CD4-positive, alpha-beta T cell (primary cell): ENCODE measurements at regions not wholly inside any gene's neighbourhood (a gene's known extent, or its start where the extent isn't known, plus 50 kb on each side); places are given as distances from the start of the nearest gene placed in this dataset.
A peak's percentile ranks its signal among the peaks of the same experiment; 100 is the strongest.

ENCODE experiments used
- ATAC-seq: fragments of 200-7000 bp; cut with Tn5 transposase; one replicate; pipeline ENCODE4 v1.10.0; 2022; ENCODE audit warnings: mild to moderate bottlenecking; ENCODE audit not compliant: poor library complexity
- CTCF ChIA-PET: fragments of 350-600 bp; sonication (Branson Sonifier 250); formaldehyde crosslinking; loops from one replicate; lab custom pipeline; 2021; ENCODE audit warnings: antibody characterized with exemption, inconsistent platforms; lab: Charles Lee
- POLR2A ChIA-PET: fragments of 350-600 bp; sonication (Branson Sonifier 250); formaldehyde crosslinking; loops from one replicate; lab custom pipeline; 2021; ENCODE audit warnings: antibody characterized with exemption, inconsistent platforms; lab: Charles Lee
- DNase-seq, 14 experiments: peaks; one replicate each; pipeline ENCODE4 v3.0.0-alpha.2; 2013 to 2020; ENCODE audit warnings: mixed read lengths in 2 of 14
- H3K27ac ChIP-seq, 2 donors: one replicate each; pipeline versions ENCODE4 v1.5.1 to v1.7.0; 2013; ENCODE audit warnings: low read length in 2 of 2, low read depth in 1 of 2, mild to moderate bottlenecking in 1 of 2
- H3K27me3 ChIP-seq, 2 experiments: 1 replicate in 1 of 2; 2 replicates in 1 of 2; pipeline versions ENCODE4 v1.6.1 to v1.7.0; 2013; ENCODE audit warnings: low read length in 2 of 2, control low read depth in 1 of 2, mild to moderate bottlenecking in 1 of 2, moderate library complexity in 1 of 2; ENCODE audit not compliant: insufficient read depth in 2 of 2, control insufficient read depth in 1 of 2
- H3K36me3 ChIP-seq: one replicate; pipeline ENCODE4 v1.6.1; 2013; ENCODE audit warnings: low read length, control low read depth; ENCODE audit not compliant: insufficient read depth
- H3K4me1 ChIP-seq: one replicate; pipeline ENCODE4 v1.6.1; 2013; ENCODE audit warnings: low read length, control low read depth; ENCODE audit not compliant: insufficient read depth
- H3K4me3 ChIP-seq: one replicate; pipeline ENCODE4 v1.5.1; 2013; ENCODE audit warnings: mild to moderate bottlenecking, low read length, moderate library complexity
- H3K9me3 ChIP-seq, 2 experiments: 1 replicate in 1 of 2; 2 replicates in 1 of 2; pipeline versions ENCODE4 v1.6.1 to v1.7.0; 2013; ENCODE audit warnings: low read length in 2 of 2, mild to moderate bottlenecking in 2 of 2, control low read depth in 1 of 2, moderate library complexity in 1 of 2; ENCODE audit not compliant: control insufficient read depth in 1 of 2, insufficient read depth in 1 of 2
- H3K27ac Mint-ChIP-seq: one replicate; pipeline ENCODE4 v1.8.0; 2020; ENCODE audit warnings: mixed read lengths
- H3K27me3 Mint-ChIP-seq: one replicate; pipeline ENCODE4 v1.8.0; 2021; ENCODE audit warnings: mixed read lengths
- H3K36me3 Mint-ChIP-seq: one replicate; pipeline ENCODE4 v1.8.0; 2021; ENCODE audit warnings: low read depth, mixed read lengths
- H3K4me1 Mint-ChIP-seq: one replicate; pipeline ENCODE4 v1.8.0; 2021; ENCODE audit warnings: low read depth, mixed read lengths
- H3K4me3 Mint-ChIP-seq: one replicate; pipeline ENCODE4 v1.8.0; 2020; ENCODE audit warnings: mild to moderate bottlenecking, mixed read lengths
- H3K9me3 Mint-ChIP-seq: one replicate; pipeline ENCODE4 v1.8.0; 2020; ENCODE audit warnings: mixed read lengths
- intact Hi-C, 2 experiments: fragments of 100-400 bp; cut with DNase I in 1 of 2; cut with micrococcal nuclease in 1 of 2; formaldehyde crosslinking; loops; one replicate each; pipeline versions ENCODE4 v1.15.1 to v1.9.0; 2023 to 2025; cut with DNase I, micrococcal nuclease
- TF ChIP-seq, protein P1 (sequence below): fragments of 200-600 bp; IDR thresholded peaks from one replicate; pipeline ENCODE4 v1.8.0; 2022; ENCODE audit warnings: antibody characterized with exemption, mild to moderate bottlenecking

DNA sequence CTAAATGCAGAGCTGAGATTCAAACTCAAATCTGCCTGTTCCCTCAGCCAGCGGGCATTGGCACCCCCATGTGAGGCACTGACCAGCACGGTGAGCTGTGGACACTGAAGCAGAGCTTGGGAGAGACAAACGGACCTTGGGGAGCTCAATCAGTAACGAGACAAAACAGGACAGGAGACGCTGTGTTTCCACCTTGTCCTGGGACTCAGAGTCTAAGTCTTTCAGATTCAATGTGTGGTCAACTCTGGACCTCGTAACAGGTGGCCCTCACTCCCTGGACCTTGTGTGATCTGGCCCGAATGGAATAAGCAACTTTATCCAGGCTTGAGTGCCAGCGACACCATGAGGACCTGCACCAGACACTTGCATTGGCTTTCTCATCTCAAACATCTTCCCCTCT, 232.5 kb downstream of the UACA start:
- peak overlapping the region; percentile 89 for H3K27ac Mint-ChIP-seq
- Histone ChIP-seq H3K4me1 (peaks cover 95% of the 10 kb centered on the region), H3K27me3 (no peaks in the 10 kb centered on the region), H3K4me3 (no peak overlapping the region), H3K36me3 (peaks cover 2% of the 10 kb centered on the region), H3K27ac (no peak overlapping the region), H3K9me3 (no peaks in the 10 kb centered on the region)
- TF ChIP-seq, protein P1, sequence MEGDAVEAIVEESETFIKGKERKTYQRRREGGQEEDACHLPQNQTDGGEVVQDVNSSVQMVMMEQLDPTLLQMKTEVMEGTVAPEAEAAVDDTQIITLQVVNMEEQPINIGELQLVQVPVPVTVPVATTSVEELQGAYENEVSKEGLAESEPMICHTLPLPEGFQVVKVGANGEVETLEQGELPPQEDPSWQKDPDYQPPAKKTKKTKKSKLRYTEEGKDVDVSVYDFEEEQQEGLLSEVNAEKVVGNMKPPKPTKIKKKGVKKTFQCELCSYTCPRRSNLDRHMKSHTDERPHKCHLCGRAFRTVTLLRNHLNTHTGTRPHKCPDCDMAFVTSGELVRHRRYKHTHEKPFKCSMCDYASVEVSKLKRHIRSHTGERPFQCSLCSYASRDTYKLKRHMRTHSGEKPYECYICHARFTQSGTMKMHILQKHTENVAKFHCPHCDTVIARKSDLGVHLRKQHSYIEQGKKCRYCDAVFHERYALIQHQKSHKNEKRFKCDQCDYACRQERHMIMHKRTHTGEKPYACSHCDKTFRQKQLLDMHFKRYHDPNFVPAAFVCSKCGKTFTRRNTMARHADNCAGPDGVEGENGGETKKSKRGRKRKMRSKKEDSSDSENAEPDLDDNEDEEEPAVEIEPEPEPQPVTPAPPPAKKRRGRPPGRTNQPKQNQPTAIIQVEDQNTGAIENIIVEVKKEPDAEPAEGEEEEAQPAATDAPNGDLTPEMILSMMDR, result no peak
- intact Hi-C loops, result loop anchor here in 1 of 2 experiments (5.0 kb wide), 1 partner anchor 36 kb away; no protein-coding TSS in a partner anchor
- H3K9me3 Mint-ChIP-seq, result no peaks in the 10 kb centered on the region
- H3K27me3 Mint-ChIP-seq, result no peaks in the 10 kb centered on the region
- ChIA-PET CTCF (no interaction called here), POLR2A (interaction anchor here (0.6 to 2.0 kb wide), 3 partner anchors 9 to 1068 kb away, joined by 3 to 6 read pairs (median 4); no protein-coding TSS in a partner anchor)
- peaks cover 94% of the 10 kb centered on the region for H3K4me1 Mint-ChIP-seq
- H3K4me3 Mint-ChIP-seq, result no peak overlapping the region
- peaks cover 8% of the 10 kb centered on the region for H3K36me3 Mint-ChIP-seq
- DNase-seq, result no peak
- ATAC-seq, result no peak

DNA sequence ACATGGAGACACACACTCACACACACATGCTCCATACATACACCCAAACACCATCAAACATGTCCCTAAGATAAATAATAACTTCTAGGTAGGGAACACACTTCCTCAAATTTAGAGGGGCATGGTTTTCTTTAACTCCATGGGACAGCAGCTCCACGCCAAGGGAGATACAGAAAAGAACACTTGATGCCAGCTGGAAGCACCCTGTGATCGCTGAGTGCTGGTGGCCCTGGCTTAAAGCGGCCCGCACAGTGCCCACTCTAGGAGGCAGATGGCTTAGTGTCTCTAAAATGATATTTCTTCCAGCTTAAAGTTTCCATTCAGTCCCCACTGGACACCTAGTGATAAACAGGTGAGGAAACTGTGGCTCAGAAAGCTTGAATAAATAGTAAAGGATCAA, 232.9 kb downstream of the UACA start:
- Histone ChIP-seq H3K4me3 (no peak overlapping the region), H3K9me3 (no peaks in the 10 kb centered on the region), H3K36me3 (peaks cover 2% of the 10 kb centered on the region), H3K4me1 (peaks cover 91% of the 10 kb centered on the region), H3K27me3 (no peaks in the 10 kb centered on the region), H3K27ac (no peak overlapping the region)
- DNase-seq, result no peak
- H3K9me3 Mint-ChIP-seq, result no peaks in the 10 kb centered on the region
- ATAC-seq, result no peak
- TF ChIP-seq, protein P1, result no peak
- ChIA-PET CTCF (no interaction called here), POLR2A (interaction anchor here (0.6 to 2.0 kb wide), 3 partner anchors 9 to 1068 kb away, joined by 3 to 6 read pairs (median 4); no protein-coding TSS in a partner anchor)
- intact Hi-C loops, result loop anchor here in 1 of 2 experiments (5.0 kb wide), 1 partner anchor 37 kb away; no protein-coding TSS in a partner anchor
- no peaks in the 10 kb centered on the region for H3K27me3 Mint-ChIP-seq
- peak overlapping the region; percentile 89 for H3K27ac Mint-ChIP-seq
- H3K4me1 Mint-ChIP-seq, result peaks cover 94% of the 10 kb centered on the region
- peaks cover 7% of the 10 kb centered on the region for H3K36me3 Mint-ChIP-seq
- no peak overlapping the region for H3K4me3 Mint-ChIP-seq

DNA sequence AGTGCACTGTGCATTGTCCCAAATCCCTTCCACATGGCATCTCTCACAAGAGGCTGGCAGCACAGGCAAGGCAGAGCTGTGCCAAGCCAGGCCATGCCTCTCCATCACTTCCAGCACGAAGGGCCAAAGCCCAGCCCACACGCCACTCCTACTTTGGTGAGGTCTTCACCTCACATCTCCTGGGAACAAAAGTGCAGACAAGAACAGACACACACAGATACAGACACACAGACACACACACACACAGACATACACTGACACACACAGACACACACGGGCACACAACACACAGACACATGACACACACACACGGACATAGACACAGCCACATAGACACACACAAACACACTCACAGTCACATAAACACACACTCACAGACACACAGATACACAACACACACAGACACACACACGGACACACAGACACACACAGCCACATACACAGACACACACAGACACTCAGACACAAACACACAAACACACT, 233.3 kb downstream of the UACA start:
- Mint-ChIP-seq H3K4me1 (peaks cover 92% of the 10 kb centered on the region), H3K9me3 (no peaks in the 10 kb centered on the region), H3K27me3 (no peaks in the 10 kb centered on the region), H3K36me3 (peaks cover 3% of the 10 kb centered on the region), H3K4me3 (no peak overlapping the region), H3K27ac (peak overlapping the region; percentile 89)
- intact Hi-C loops, result loop anchor here in 1 of 2 experiments (5.0 kb wide), 1 partner anchor 37 kb away; no protein-coding TSS in a partner anchor
- H3K36me3 ChIP-seq, result peaks cover 2% of the 10 kb centered on the region
- no peaks in the 10 kb centered on the region for H3K27me3 ChIP-seq
- TF ChIP-seq, protein P1, result no peak
- CTCF ChIA-PET, result no interaction called here
- no peak for ATAC-seq
- no peak overlapping the region for H3K4me3 ChIP-seq
- no peaks in the 10 kb centered on the region for H3K9me3 ChIP-seq
- POLR2A ChIA-PET, result interaction anchor here (2.0 to 3.9 kb wide), 2 partner anchors 10 to 29 kb away, joined by 6 to 24 read pairs; no protein-coding TSS in a partner anchor
- H3K27ac ChIP-seq, result peak overlapping the region in 1 of 2 donors; percentile 17
- H3K4me1 ChIP-seq, result peaks cover 87% of the 10 kb centered on the region
- no peak for DNase-seq
